Right lobe of liver (tissue), 4 donors: ENCODE measurements at regions not wholly inside any gene's neighbourhood (a gene's known extent, or its start where the extent isn't known, plus 50 kb on each side); places are given as distances from the start of the nearest gene placed in this dataset.

ENCODE experiments used
- POLR2A ChIP-seq: fragments of 450-650 bp; IDR thresholded peaks from one replicate; pipeline ENCODE4 v1.6.1; 2017; ENCODE audit warnings: antibody characterized with exemption, mild to moderate bottlenecking
- TF ChIP-seq, protein P1 (sequence below), 4 donors: fragments of 200-600 bp in 3 of 4; fragments of 450-650 bp in 1 of 4; IDR thresholded peaks; one replicate each; pipeline versions ENCODE4 v1.5.1 to v1.8.0; 2016 to 2022; ENCODE audit warnings: antibody characterized with exemption in 4 of 4, mild to moderate bottlenecking in 2 of 4
- donor health status: DM: no; HTN: no; CAD: no.
- donor health status: DM: no; HTN: no; CAD: no.
- donor health status: DM: no; HTN: yes; CAD: no.

DNA sequence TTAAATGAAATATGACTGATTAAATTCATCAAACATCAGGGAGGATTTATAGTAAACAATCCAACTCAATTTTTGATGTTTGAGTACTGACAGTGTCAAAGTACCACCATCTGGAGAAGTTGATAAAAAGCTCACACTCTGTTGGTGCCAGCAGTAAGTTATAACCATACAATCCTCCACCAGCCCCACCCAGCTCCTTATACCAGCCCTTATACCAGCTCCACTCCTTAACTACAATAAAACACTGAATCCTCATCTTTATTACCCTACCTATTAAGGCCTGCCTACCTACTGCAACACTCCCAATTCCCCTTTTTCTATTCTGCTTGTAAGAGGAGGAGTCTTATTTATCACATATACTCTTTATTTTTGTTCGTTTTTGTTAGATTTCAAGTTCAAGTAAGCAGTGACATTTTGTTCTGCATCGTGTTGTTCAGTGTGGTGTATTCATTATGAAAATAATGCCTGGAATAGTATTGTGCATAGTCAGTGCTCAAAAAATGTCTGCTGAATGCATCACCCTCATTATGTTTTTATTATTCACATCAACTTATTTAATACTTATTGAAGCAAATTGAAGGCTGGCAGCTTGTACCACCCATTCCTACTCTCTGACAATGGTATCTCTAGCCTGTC lies 954.7 kb upstream of the ADGRB3 start:
- TF ChIP-seq, protein P1, sequence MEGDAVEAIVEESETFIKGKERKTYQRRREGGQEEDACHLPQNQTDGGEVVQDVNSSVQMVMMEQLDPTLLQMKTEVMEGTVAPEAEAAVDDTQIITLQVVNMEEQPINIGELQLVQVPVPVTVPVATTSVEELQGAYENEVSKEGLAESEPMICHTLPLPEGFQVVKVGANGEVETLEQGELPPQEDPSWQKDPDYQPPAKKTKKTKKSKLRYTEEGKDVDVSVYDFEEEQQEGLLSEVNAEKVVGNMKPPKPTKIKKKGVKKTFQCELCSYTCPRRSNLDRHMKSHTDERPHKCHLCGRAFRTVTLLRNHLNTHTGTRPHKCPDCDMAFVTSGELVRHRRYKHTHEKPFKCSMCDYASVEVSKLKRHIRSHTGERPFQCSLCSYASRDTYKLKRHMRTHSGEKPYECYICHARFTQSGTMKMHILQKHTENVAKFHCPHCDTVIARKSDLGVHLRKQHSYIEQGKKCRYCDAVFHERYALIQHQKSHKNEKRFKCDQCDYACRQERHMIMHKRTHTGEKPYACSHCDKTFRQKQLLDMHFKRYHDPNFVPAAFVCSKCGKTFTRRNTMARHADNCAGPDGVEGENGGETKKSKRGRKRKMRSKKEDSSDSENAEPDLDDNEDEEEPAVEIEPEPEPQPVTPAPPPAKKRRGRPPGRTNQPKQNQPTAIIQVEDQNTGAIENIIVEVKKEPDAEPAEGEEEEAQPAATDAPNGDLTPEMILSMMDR (IDR thresholded peaks at IDR 0.05) = no peak
- no peak for TF ChIP-seq POLR2A
